SU-DHL-6 (cell line): ENCODE measurements at regions not wholly inside any gene's neighbourhood (a gene's known extent, or its start where the extent isn't known, plus 50 kb on each side); places are given as distances from the start of the nearest gene placed in this dataset.

Experiments used
- EZH2phosphoT487 ChIP-seq: fragments of 200-600 bp; sonication (generic), shearing (Covaris generic); conservative IDR thresholded peaks from 2 replicates; pipeline ENCODE4 v1.6.1; 2018; ENCODE audit warnings: mild to moderate bottlenecking, antibody characterized with exemption, low read length, moderate library complexity, mixed read lengths
- TF ChIP-seq, protein P1 (sequence below): fragments of 200-600 bp; sonication (generic); IDR thresholded peaks from one replicate; pipeline ENCODE4 v1.5.1; 2017; ENCODE audit warnings: antibody characterized with exemption, mild to moderate bottlenecking, low read length, moderate library complexity; ENCODE audit not compliant: insufficient read depth, poor library complexity, severe bottlenecking

GRCh38 chr11:113613619-113614018 is 92.5 kb downstream of the TMPRSS5 start:
- TF ChIP-seq, protein P1, sequence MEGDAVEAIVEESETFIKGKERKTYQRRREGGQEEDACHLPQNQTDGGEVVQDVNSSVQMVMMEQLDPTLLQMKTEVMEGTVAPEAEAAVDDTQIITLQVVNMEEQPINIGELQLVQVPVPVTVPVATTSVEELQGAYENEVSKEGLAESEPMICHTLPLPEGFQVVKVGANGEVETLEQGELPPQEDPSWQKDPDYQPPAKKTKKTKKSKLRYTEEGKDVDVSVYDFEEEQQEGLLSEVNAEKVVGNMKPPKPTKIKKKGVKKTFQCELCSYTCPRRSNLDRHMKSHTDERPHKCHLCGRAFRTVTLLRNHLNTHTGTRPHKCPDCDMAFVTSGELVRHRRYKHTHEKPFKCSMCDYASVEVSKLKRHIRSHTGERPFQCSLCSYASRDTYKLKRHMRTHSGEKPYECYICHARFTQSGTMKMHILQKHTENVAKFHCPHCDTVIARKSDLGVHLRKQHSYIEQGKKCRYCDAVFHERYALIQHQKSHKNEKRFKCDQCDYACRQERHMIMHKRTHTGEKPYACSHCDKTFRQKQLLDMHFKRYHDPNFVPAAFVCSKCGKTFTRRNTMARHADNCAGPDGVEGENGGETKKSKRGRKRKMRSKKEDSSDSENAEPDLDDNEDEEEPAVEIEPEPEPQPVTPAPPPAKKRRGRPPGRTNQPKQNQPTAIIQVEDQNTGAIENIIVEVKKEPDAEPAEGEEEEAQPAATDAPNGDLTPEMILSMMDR = no peak
- TF ChIP-seq EZH2phosphoT487 = no peak
